ENCODE measurements at regions not wholly inside any gene's neighbourhood (a gene's known extent, or its start where the extent isn't known, plus 50 kb on each side); places are given as distances from the start of the nearest gene placed in this dataset.
"Not testable (repeated sequence)": the region's sequence is repeated elsewhere in the genome, so short reads cannot be mapped to it uniquely, and the experiment has no call there.

DNA sequence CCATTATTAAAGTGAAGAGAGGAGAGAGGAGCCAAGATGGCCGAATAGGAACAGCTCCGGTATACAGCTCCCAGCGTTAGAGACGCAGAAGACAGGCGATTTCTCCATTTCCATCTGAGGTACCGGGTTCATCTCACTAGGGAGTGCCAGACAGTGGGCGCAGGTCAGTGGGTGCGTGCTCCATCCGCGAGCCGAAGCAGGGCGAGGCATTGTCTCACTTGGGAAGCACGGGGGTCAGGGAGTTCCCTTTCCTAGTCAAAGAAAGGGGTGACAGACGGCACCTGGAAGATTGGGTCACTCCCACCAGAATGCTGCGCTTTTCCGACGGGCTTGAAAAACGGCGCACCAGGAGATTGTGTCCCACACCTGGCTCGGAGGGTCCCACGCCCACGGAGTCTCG is 1305.3 kb downstream of the FOXD4L5 start:
- TF ChIP-seq, protein P1, sequence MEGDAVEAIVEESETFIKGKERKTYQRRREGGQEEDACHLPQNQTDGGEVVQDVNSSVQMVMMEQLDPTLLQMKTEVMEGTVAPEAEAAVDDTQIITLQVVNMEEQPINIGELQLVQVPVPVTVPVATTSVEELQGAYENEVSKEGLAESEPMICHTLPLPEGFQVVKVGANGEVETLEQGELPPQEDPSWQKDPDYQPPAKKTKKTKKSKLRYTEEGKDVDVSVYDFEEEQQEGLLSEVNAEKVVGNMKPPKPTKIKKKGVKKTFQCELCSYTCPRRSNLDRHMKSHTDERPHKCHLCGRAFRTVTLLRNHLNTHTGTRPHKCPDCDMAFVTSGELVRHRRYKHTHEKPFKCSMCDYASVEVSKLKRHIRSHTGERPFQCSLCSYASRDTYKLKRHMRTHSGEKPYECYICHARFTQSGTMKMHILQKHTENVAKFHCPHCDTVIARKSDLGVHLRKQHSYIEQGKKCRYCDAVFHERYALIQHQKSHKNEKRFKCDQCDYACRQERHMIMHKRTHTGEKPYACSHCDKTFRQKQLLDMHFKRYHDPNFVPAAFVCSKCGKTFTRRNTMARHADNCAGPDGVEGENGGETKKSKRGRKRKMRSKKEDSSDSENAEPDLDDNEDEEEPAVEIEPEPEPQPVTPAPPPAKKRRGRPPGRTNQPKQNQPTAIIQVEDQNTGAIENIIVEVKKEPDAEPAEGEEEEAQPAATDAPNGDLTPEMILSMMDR (IDR thresholded peaks at IDR 0.05) = not testable (repeated sequence)
- TF ChIP-seq POLR2A, POLR2AphosphoS5 (IDR thresholded peaks at IDR 0.05): not testable (repeated sequence)
